ENCODE measurements at regions not wholly inside any gene's neighbourhood (a gene's known extent, or its start where the extent isn't known, plus 50 kb on each side); places are given as distances from the start of the nearest gene placed in this dataset.
A peak's percentile ranks its signal among the peaks of the same experiment; 100 is the strongest.
"Not testable (repeated sequence)": the region's sequence is repeated elsewhere in the genome, so short reads cannot be mapped to it uniquely, and the experiment has no call there.

DNA sequence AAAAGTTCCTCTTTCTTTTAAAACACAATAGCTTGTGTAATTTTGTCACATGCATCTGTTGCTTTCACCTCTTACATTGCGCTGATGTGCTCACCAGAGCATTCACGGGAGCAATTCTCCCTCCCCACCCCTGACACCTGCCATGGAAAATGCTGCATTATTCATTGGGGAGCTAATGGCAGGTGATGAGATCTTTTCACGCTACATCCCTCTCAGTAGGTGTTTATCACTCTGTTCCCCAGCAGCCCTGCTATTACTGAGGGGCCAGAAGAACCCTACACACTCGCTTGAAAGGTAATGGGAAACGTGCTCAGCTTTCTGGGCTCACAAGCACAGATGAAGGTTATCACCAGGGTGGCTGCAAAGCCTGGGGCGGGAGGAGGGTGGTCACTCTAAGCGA, 398.0 kb downstream of the PSAT1 start:
- Histone ChIP-seq H3K4me3 (no peak overlapping the region), H3K27ac (no peak overlapping the region)

GRCh38 chr9:78695519-78695918, 398.6 kb downstream of the PSAT1 start:
- Histone ChIP-seq H3K4me3 (no peak overlapping the region), H3K27ac (no peak overlapping the region)

DNA sequence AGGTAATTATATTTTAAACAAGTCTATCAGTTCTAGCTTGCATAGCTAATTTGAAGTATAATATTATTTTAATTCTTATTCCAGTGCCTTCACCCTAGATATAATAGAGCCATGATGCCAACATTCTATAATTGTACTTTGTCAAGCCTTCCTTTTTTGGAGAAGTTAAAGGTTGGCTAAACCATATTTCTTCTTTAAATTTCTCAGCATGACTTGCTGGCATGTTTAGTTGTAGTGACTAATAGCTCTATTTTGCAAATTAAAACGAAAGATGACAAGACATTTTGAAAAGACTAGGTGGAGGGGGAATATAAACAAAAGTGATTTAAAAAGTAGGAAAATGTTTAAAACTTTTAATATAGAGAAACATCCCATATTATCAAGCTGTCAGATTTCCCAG, 400.7 kb downstream of the PSAT1 start:
- Histone ChIP-seq H3K4me3 (no peak overlapping the region), H3K27ac (no peak overlapping the region)

DNA sequence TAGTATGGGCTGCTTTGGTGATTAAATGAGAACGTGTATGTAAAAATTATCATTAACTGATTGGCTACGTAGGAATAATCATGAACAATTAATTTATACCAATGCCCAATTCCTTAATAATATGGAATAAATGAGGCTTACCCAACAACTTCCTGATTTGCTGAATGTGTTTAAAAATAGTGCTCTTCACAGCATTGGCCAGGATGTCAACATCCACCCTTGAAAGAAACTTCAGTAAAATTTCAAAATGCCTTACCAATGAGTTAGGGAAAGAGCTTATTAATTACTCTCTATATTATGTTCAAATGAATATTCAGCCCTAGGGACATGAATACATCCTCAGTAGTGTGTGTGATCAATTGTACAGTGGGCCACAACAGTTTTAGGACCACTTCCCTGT, 401.4 kb downstream of the PSAT1 start:
- Histone ChIP-seq H3K27ac (no peak overlapping the region), H3K4me3 (no peak overlapping the region)

- not testable (repeated sequence) for H3K4me3 ChIP-seq, H3K27ac ChIP-seq
Observed at GRCh38 chr9:78699217-78699616, 402.3 kb downstream of the PSAT1 start.

DNA sequence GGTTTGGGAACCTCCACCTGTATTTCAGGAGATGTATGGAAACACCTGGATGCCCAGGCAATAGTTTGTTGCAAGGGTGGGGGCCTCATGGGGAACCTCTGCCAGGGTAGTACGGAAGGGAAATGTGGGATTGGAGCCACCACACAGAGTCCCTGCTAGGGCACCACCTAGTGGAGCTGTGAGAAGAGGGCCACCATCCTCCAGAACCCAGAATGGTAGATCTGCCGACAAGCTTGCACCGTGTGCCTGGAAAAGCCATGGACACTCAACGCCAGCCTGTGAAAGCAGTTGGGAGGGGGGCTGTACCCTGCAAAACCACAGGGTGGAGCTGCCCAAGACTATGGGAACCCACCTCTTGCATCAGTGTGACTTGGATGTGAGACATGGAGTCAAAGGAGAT, 407.2 kb downstream of the PSAT1 start:
- H3K4me3 ChIP-seq, H3K27ac ChIP-seq: not testable (repeated sequence)

DNA sequence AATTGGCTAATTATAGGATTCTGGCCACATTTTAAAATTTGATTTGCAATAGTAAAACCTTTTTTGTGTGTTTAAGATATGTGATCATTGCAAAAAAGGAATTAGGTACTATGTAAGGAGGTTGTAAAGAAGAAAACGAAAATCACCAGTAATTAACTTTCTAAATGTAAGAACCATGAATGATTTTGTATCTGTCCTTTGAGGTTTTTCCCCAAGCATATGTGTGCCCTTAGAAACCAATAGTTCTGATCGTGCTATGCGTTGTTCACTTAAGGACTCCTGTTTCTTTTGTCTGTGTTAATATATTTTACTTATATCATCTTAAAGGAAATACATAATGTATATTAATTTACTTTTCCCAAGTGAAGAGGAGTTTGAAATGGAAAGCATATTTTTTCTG, 410.2 kb downstream of the PSAT1 start:
- Histone ChIP-seq H3K4me3 (no peak overlapping the region), H3K27ac (peak overlapping the region in 1 of 21 experiments; percentile 11)

- Histone ChIP-seq H3K27ac (peak overlapping the region in 1 of 21 experiments; percentile 11), H3K4me3 (no peak overlapping the region)
Observed at GRCh38 chr9:78707481-78707991, 410.6 kb downstream of the PSAT1 start.

GRCh38 chr9:78712903-78713613, 416.1 kb downstream of the PSAT1 start:
- Histone ChIP-seq H3K27ac (peak overlapping the region in 1 of 21 experiments; percentile 21), H3K4me3 (no peak overlapping the region)

- H3K27ac ChIP-seq: peak overlapping the region in 1 of 21 experiments; percentile 21
- no peak overlapping the region for H3K4me3 ChIP-seq
Observed at GRCh38 chr9:78713614-78714405, 416.9 kb downstream of the PSAT1 start.

- no peak overlapping the region for H3K4me3 ChIP-seq
- no peak overlapping the region for H3K27ac ChIP-seq
Observed at GRCh38 chr9:78714576-78714975, 417.7 kb downstream of the PSAT1 start.

GRCh38 chr9:78719029-78719428, 422.1 kb downstream of the PSAT1 start:
- not testable (repeated sequence) for H3K4me3 ChIP-seq, H3K27ac ChIP-seq

- no peak overlapping the region for H3K27ac ChIP-seq
- H3K4me3 ChIP-seq: no peak overlapping the region
Observed at GRCh38 chr9:78724896-78725295, 428.0 kb downstream of the PSAT1 start.

GRCh38 chr9:78725503-78725902, 428.6 kb downstream of the PSAT1 start:
- Histone ChIP-seq H3K4me3 (no peak overlapping the region), H3K27ac (no peak overlapping the region)

DNA sequence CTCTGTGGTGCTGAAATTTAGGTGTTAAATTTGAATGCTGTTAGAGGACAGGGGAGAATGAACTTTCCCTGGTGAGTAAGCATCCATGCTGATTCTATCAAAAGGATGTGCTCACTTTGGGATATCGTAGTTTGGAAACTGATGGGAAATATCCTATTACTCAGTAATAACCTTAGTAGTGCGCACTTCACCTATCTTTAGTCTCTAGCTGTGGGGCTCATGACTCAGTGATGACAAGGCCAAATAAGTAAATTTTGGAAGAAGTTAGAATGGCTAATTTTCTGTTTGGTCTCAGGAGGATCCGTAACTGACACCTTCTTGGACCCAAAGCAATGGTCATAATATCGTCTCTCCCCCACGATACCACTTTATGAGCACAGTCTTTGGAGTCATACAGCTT, 448.4 kb downstream of the PSAT1 start:
- no peak overlapping the region for H3K4me3 ChIP-seq
- no peak overlapping the region for H3K27ac ChIP-seq

DNA sequence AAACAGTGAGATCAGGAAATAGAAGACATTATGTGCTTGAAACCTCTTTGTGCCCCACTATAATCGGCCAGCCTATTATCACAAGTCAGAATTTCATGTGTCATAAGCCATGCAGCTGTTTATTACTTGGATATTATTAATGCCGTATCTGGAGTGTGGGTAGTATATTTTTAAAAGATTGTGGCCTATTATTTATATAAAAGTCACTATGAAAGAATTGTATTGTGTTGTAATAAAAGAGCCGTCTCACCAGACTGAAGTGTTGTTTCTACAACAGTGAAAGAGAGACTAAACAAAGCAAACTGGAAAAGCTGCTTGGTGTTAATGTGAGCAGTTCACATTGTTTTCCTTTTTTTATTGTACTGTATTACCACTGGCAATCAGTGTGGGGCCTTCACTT, 449.1 kb downstream of the PSAT1 start:
- no peak overlapping the region for H3K4me3 ChIP-seq
- no peak overlapping the region for H3K27ac ChIP-seq

GRCh38 chr9:78753039-78753438, 456.1 kb downstream of the PSAT1 start:
- Histone ChIP-seq H3K27ac (no peak overlapping the region), H3K4me3 (no peak overlapping the region)

- H3K27ac ChIP-seq: no peak overlapping the region
- H3K4me3 ChIP-seq: no peak overlapping the region
Observed at GRCh38 chr9:78756813-78757510, 460.0 kb downstream of the PSAT1 start.

DNA sequence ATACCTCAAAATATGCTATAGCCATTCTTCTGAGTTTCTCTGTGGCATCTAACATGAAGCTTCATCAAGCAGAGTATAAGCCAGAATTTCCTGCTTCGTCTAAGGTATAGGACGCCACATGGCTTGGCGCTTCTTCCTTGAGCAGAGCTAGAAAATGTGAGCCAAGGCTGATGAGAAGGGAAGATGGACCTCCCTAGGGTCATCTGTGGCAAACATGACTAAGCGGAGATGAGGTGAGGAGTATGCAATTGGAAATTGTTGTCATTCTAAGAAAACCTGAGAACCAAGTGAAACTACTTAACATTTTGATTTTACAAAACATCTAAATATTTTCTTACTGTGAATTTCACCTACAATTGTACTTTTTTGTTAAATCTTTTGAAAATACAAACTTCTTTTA, 466.5 kb downstream of the PSAT1 start:
- Histone ChIP-seq H3K27ac (no peak overlapping the region), H3K4me3 (no peak overlapping the region)

- Histone ChIP-seq H3K27ac (no peak overlapping the region), H3K4me3 (no peak overlapping the region)
Observed at GRCh38 chr9:78765861-78766260, 468.9 kb downstream of the PSAT1 start.

- H3K4me3 ChIP-seq: no peak overlapping the region
- no peak overlapping the region for H3K27ac ChIP-seq
Observed at GRCh38 chr9:78767490-78767889, 470.6 kb downstream of the PSAT1 start.

Measured in skin epidermis (tissue), 12 donors.